ENCODE measurements at regions not wholly inside any gene's neighbourhood (a gene's known extent, or its start where the extent isn't known, plus 50 kb on each side); places are given as distances from the start of the nearest gene placed in this dataset.

DNA sequence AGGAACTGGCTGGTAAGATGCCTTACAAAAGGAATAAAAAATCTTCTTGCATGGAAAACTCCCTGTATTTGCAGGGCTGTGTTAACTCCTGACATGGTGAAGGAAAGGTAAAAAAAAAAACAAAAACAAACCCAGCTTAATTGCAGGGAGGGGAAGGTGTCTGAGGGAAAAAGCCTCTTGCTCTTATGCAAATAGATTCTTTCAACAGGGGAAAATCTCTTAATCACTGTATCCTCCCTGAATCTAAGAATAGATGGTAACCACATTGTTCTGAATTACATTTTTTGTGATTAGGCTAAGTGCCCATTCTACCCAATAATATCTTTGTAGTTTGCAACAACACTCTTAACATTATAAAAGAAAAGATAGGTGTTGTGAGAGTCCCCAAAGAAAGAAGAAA lies 172.6 kb downstream of the RBM46 start:
- Histone ChIP-seq H3K9me3 (replicated peaks in 1 of 2; ENCODE audit: control insufficient read depth in 2 of 2, insufficient read depth in 1 of 2, low read depth in 1 of 2, low read length in 2 of 2) (peaks cover 0 to 5% of the 10 kb centered on the region in 2 donors), H2BK12ac (ENCODE audit: low read length) (no peak overlapping the region), H4K8ac (ENCODE audit: low read depth, low read length) (no peak overlapping the region), H3K79me1 (ENCODE audit: low read depth, low read length) (no peaks in the 10 kb centered on the region), H3K4me2 (ENCODE audit: insufficient read depth, low read length, poor library complexity, severe bottlenecking) (no peak overlapping the region), H3K9ac (ENCODE audit: low read depth, low read length, poor library complexity) (no peak overlapping the region), H3K23ac (ENCODE audit: low read depth, low read length, poor library complexity) (no peak overlapping the region), H2AK5ac (ENCODE audit: low read depth, low read length) (no peak overlapping the region), H3K18ac (ENCODE audit: low read length) (no peak overlapping the region), H3K27me3 (ENCODE audit: control insufficient read depth in 3 of 3, insufficient read depth in 3 of 3, low read depth in 1 of 3, low read length in 3 of 3) (no peaks in the 10 kb centered on the region), H2BK120ac (ENCODE audit: low read depth, low read length) (no peak overlapping the region), H2AFZ (ENCODE audit: low read length) (no peak overlapping the region), H4K91ac (ENCODE audit: low read depth, low read length, poor library complexity) (no peak overlapping the region), H3K27ac (replicated peaks; ENCODE audit: low read length) (no peak overlapping the region), H2BK15ac (ENCODE audit: low read length) (no peak overlapping the region), H3K36me3 (replicated peaks in 1 of 2; ENCODE audit: control insufficient read depth in 2 of 2, insufficient read depth in 2 of 2, low read length in 2 of 2) (no peaks in the 10 kb centered on the region), H2BK5ac (ENCODE audit: low read length) (no peak overlapping the region), H3K14ac (ENCODE audit: low read length) (no peak overlapping the region), H3K4me3 (ENCODE audit: low read length in 2 of 2) (no peak overlapping the region), H3K4me1 (ENCODE audit: control insufficient read depth in 2 of 2, insufficient read depth in 1 of 2, low read depth in 1 of 2, low read length in 2 of 2) (no peaks in the 10 kb centered on the region), H3K4ac (ENCODE audit: low read length) (no peak overlapping the region)
- no peak for DNase-seq (ENCODE audit: low spot score)

DNA sequence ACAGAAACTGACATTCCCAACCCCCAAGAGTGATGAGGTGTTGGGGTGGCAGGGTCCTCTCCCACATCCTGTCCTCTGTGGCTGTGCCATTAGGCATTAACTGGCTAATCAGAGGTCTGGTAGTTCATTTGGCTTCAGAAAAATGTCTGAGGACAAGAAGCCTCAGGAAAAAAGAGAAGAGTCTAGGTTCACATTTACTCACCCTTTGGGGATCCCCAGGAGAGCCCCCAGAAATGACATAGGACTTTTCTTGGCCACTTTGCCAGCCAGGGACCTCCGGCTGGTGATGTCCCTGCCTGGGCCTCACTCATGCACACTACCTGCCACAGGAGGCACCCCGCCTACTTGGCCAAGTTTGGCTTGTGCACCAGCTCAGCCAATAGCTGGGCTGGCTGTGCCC lies 173.0 kb downstream of the RBM46 start:
- DNase-seq (ENCODE audit: low spot score): no peak
- Histone ChIP-seq H3K4ac (ENCODE audit: low read length) (no peak overlapping the region), H4K91ac (ENCODE audit: low read depth, low read length, poor library complexity) (no peak overlapping the region), H2AFZ (ENCODE audit: low read length) (no peak overlapping the region), H4K8ac (ENCODE audit: low read depth, low read length) (no peak overlapping the region), H2BK15ac (ENCODE audit: low read length) (no peak overlapping the region), H2BK120ac (ENCODE audit: low read depth, low read length) (no peak overlapping the region), H3K18ac (ENCODE audit: low read length) (no peak overlapping the region), H3K27ac (replicated peaks; ENCODE audit: low read length) (no peak overlapping the region), H3K9ac (ENCODE audit: low read depth, low read length, poor library complexity) (no peak overlapping the region), H2BK12ac (ENCODE audit: low read length) (no peak overlapping the region), H3K23ac (ENCODE audit: low read depth, low read length, poor library complexity) (no peak overlapping the region), H3K79me1 (ENCODE audit: low read depth, low read length) (no peaks in the 10 kb centered on the region), H3K4me1 (ENCODE audit: control insufficient read depth in 2 of 2, insufficient read depth in 1 of 2, low read depth in 1 of 2, low read length in 2 of 2) (no peaks in the 10 kb centered on the region), H3K4me3 (ENCODE audit: low read length in 2 of 2) (no peak overlapping the region), H3K9me3 (replicated peaks in 1 of 2; ENCODE audit: control insufficient read depth in 2 of 2, insufficient read depth in 1 of 2, low read depth in 1 of 2, low read length in 2 of 2) (peaks cover 0 to 5% of the 10 kb centered on the region in 2 donors), H2BK5ac (ENCODE audit: low read length) (no peak overlapping the region), H3K4me2 (ENCODE audit: insufficient read depth, low read length, poor library complexity, severe bottlenecking) (no peak overlapping the region), H3K36me3 (replicated peaks in 1 of 2; ENCODE audit: control insufficient read depth in 2 of 2, insufficient read depth in 2 of 2, low read length in 2 of 2) (no peaks in the 10 kb centered on the region), H2AK5ac (ENCODE audit: low read depth, low read length) (no peak overlapping the region), H3K14ac (ENCODE audit: low read length) (no peak overlapping the region), H3K27me3 (ENCODE audit: control insufficient read depth in 3 of 3, insufficient read depth in 3 of 3, low read depth in 1 of 3, low read length in 3 of 3) (no peaks in the 10 kb centered on the region)
- no CpG with 5 or more reads among the region's 2 CpGs for WGBS, 2 donors (ENCODE audit: extremely low coverage in 2 of 2, insufficient read length in 2 of 2, insufficient replicate concordance in 1 of 2)

DNA sequence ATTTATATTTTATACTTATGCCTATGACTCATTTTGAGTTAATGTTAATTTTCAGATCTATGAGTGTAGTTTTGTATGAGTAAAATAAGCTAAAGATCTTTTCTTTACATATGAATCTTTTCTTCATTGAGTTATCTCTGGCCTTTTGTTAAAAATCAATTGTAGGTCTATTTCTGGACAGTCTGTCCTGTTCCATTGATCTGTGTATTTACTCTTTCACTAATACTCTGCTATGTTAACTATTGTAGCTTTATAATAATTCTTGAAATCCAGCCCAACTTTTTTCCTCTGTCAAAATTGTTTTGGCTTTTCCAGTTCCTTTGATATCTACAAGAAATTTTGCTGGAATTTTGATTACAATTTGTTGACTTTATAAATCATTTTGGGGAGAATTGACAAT lies 177.0 kb downstream of the RBM46 start:
- no peaks in the 10 kb centered on the region for H3K9me3 ChIP-seq (replicated peaks in 1 of 2; ENCODE audit: control insufficient read depth in 2 of 2, insufficient read depth in 1 of 2, low read depth in 1 of 2, low read length in 2 of 2)
- no peak overlapping the region for H3K4ac ChIP-seq (ENCODE audit: low read length)
- no peak overlapping the region for H3K14ac ChIP-seq (ENCODE audit: low read length)
- no peak overlapping the region for H2BK12ac ChIP-seq (ENCODE audit: low read length)
- H2BK120ac ChIP-seq (ENCODE audit: low read depth, low read length): no peak overlapping the region
- no peak overlapping the region for H3K23ac ChIP-seq (ENCODE audit: low read depth, low read length, poor library complexity)
- H3K27me3 ChIP-seq (ENCODE audit: control insufficient read depth in 3 of 3, insufficient read depth in 3 of 3, low read depth in 1 of 3, low read length in 3 of 3): no peaks in the 10 kb centered on the region
- no peak overlapping the region for H2BK15ac ChIP-seq (ENCODE audit: low read length)
- H3K27ac ChIP-seq (replicated peaks; ENCODE audit: low read length): no peak overlapping the region
- H3K4me1 ChIP-seq (ENCODE audit: control insufficient read depth in 2 of 2, insufficient read depth in 1 of 2, low read depth in 1 of 2, low read length in 2 of 2): no peaks in the 10 kb centered on the region
- H4K91ac ChIP-seq (ENCODE audit: low read depth, low read length, poor library complexity): no peak overlapping the region
- no peak overlapping the region for H2BK5ac ChIP-seq (ENCODE audit: low read length)
- no peaks in the 10 kb centered on the region for H3K36me3 ChIP-seq (replicated peaks in 1 of 2; ENCODE audit: control insufficient read depth in 2 of 2, insufficient read depth in 2 of 2, low read length in 2 of 2)
- H2AK5ac ChIP-seq (ENCODE audit: low read depth, low read length): no peak overlapping the region
- no peak for DNase-seq (ENCODE audit: low spot score)
- no peak overlapping the region for H2AFZ ChIP-seq (ENCODE audit: low read length)
- H3K9ac ChIP-seq (ENCODE audit: low read depth, low read length, poor library complexity): no peak overlapping the region
- no peak overlapping the region for H4K8ac ChIP-seq (ENCODE audit: low read depth, low read length)
- H3K79me1 ChIP-seq (ENCODE audit: low read depth, low read length): no peaks in the 10 kb centered on the region
- no peak overlapping the region for H3K18ac ChIP-seq (ENCODE audit: low read length)
- no peak overlapping the region for H3K4me3 ChIP-seq (ENCODE audit: low read length in 2 of 2)
- H3K4me2 ChIP-seq (ENCODE audit: insufficient read depth, low read length, poor library complexity, severe bottlenecking): no peak overlapping the region

DNA sequence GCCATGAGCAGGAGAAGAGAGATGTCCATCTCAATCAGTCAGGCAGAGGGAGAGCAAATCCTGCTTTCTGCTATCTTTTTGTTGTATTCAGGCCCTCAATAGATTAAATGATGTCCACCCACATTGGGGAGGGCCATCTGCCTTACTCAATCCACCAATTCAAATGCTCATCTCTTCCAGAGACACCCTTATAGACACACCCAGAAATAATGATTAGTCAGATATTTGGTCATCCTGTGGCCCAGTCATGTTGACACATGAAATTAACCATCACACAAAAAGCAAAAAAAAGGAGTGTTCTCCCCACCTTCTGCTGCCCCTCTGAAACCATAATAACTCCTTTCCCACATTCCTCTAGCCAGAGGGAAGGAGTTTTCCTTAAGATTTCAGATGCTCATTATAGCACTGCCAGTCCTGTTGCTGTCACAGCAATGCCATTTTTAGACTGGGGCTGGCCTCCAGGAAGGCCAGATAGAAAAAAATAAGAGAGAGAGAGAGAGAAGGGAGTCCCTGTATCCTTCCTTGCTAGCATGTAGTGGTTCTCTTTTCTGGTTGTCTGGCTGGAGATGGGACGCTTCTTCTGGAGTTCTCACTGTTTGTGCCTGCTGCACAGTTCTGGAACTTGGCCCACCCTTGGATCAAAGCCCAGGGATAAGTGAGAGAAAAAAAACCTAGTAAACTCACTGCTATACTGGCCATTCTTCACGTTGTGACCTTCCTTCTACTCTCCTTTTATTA lies 177.7 kb downstream of the RBM46 start:
- H4K91ac ChIP-seq (ENCODE audit: low read depth, low read length, poor library complexity): no peak overlapping the region
- no CpG with 5 or more reads among the region's 2 CpGs for WGBS, 2 donors (ENCODE audit: extremely low coverage in 2 of 2, insufficient read length in 2 of 2, insufficient replicate concordance in 1 of 2)
- H3K18ac ChIP-seq (ENCODE audit: low read length): no peak overlapping the region
- H3K4me1 ChIP-seq (ENCODE audit: control insufficient read depth in 2 of 2, insufficient read depth in 1 of 2, low read depth in 1 of 2, low read length in 2 of 2): no peaks in the 10 kb centered on the region
- peaks cover 0 to under 1% of the 10 kb centered on the region in 2 donors for H3K9me3 ChIP-seq (replicated peaks in 1 of 2; ENCODE audit: control insufficient read depth in 2 of 2, insufficient read depth in 1 of 2, low read depth in 1 of 2, low read length in 2 of 2)
- no peak overlapping the region for H3K4me3 ChIP-seq (ENCODE audit: low read length in 2 of 2)
- H3K27ac ChIP-seq (replicated peaks; ENCODE audit: low read length): no peak overlapping the region
- H2BK5ac ChIP-seq (ENCODE audit: low read length): no peak overlapping the region
- no peak overlapping the region for H2AK5ac ChIP-seq (ENCODE audit: low read depth, low read length)
- H2BK12ac ChIP-seq (ENCODE audit: low read length): no peak overlapping the region
- H4K8ac ChIP-seq (ENCODE audit: low read depth, low read length): no peak overlapping the region
- no peak for DNase-seq (ENCODE audit: low spot score)
- no peak overlapping the region for H3K9ac ChIP-seq (ENCODE audit: low read depth, low read length, poor library complexity)
- no peak overlapping the region for H2BK15ac ChIP-seq (ENCODE audit: low read length)
- no peaks in the 10 kb centered on the region for H3K27me3 ChIP-seq (ENCODE audit: control insufficient read depth in 3 of 3, insufficient read depth in 3 of 3, low read depth in 1 of 3, low read length in 3 of 3)
- H3K14ac ChIP-seq (ENCODE audit: low read length): no peak overlapping the region
- no peak overlapping the region for H2BK120ac ChIP-seq (ENCODE audit: low read depth, low read length)
- H3K79me1 ChIP-seq (ENCODE audit: low read depth, low read length): no peaks in the 10 kb centered on the region
- no peak overlapping the region for H3K23ac ChIP-seq (ENCODE audit: low read depth, low read length, poor library complexity)
- H3K36me3 ChIP-seq (replicated peaks in 1 of 2; ENCODE audit: control insufficient read depth in 2 of 2, insufficient read depth in 2 of 2, low read length in 2 of 2): no peaks in the 10 kb centered on the region
- H3K4me2 ChIP-seq (ENCODE audit: insufficient read depth, low read length, poor library complexity, severe bottlenecking): no peak overlapping the region
- no peak overlapping the region for H3K4ac ChIP-seq (ENCODE audit: low read length)
- H2AFZ ChIP-seq (ENCODE audit: low read length): no peak overlapping the region
